T-cell (primary cell): ENCODE measurements at regions not wholly inside any gene's neighbourhood (a gene's known extent, or its start where the extent isn't known, plus 50 kb on each side); places are given as distances from the start of the nearest gene placed in this dataset.

Experiments
- ATAC-seq, 4 experiments: fragments of 200-7000 bp in 3 of 4; fragments of 150-1000 bp in 1 of 4; cut with Tn5 transposase; replicated peaks in 1 of 4; 1 replicate in 3 of 4; 2 replicates in 1 of 4; pipeline ENCODE4 v1.10.0; 2021; ENCODE audit warnings: moderate library complexity in 3 of 4, mild to moderate bottlenecking in 2 of 4, moderate number of reproducible peaks in 1 of 4
- CTCF ChIA-PET, 2 donors: fragments of 300-600 bp; sonication (Branson Sonifier 250); formaldehyde crosslinking; loops; one replicate each; lab custom pipeline; 2022; ENCODE audit warnings: antibody characterized with exemption in 2 of 2; lab: Charles Lee
- POLR2A ChIA-PET, 2 donors: fragments of 300-600 bp; sonication (Branson Sonifier 250); formaldehyde crosslinking; loops; one replicate each; lab custom pipeline; 2022; ENCODE audit warnings: antibody characterized with exemption in 2 of 2; lab: Charles Lee
- DNase-seq, 35 experiments: peaks; one replicate each; pipeline versions ENCODE4 v3.0.0 to v3.0.0-alpha.2; 2013 to 2023
- H3K27ac ChIP-seq: one replicate; pipeline ENCODE4 v1.5.1; 2013; ENCODE audit warnings: low read length
- H3K27me3 ChIP-seq, 2 experiments: replicated peaks in 1 of 2; 1 replicate in 1 of 2; 2 replicates in 1 of 2; pipeline versions ENCODE4 v1.6.1 to v1.7.0; 2013; ENCODE audit warnings: low read length in 1 of 2, mixed read lengths in 1 of 2; ENCODE audit not compliant: control insufficient read depth in 2 of 2, insufficient read depth in 2 of 2; ENCODE audit errors: extremely low read depth in 1 of 2
- H3K36me3 ChIP-seq, 2 donors: 1 replicate in 1 of 2; 2 replicates in 1 of 2; pipeline versions ENCODE4 v1.6.1 to v1.7.0; 2013; ENCODE audit warnings: low read length in 1 of 2; ENCODE audit not compliant: control insufficient read depth in 2 of 2, insufficient read depth in 1 of 2; ENCODE audit errors: extremely low read depth in 1 of 2
- H3K4me1 ChIP-seq, 2 experiments: 1 replicate in 1 of 2; 2 replicates in 1 of 2; pipeline versions ENCODE4 v1.6.1 to v1.7.0; 2013; ENCODE audit warnings: low read length in 2 of 2, mixed read lengths in 1 of 2; ENCODE audit not compliant: insufficient read depth in 2 of 2, control insufficient read depth in 1 of 2; ENCODE audit errors: extremely low read depth in 1 of 2
- H3K4me3 ChIP-seq, 2 donors: 1 replicate in 1 of 2; 2 replicates in 1 of 2; pipeline versions ENCODE4 v1.5.1 to v1.7.0; 2013; ENCODE audit warnings: mild to moderate bottlenecking in 2 of 2, low read length in 1 of 2, moderate library complexity in 1 of 2; ENCODE audit not compliant: control insufficient read depth in 1 of 2; ENCODE audit errors: extremely low read depth in 1 of 2
- H3K9me3 ChIP-seq: 2 replicates; pipeline ENCODE4 v1.7.0; 2013
- H3K27ac Mint-ChIP-seq, 2 donors: one replicate each; pipeline ENCODE4 v1.8.0; 2020 to 2021; ENCODE audit warnings: mild to moderate bottlenecking in 2 of 2, mixed read lengths in 2 of 2
- H3K27me3 Mint-ChIP-seq, 2 donors: one replicate each; pipeline ENCODE4 v1.8.0; 2021 to 2022; ENCODE audit warnings: mixed read lengths in 2 of 2
- H3K36me3 Mint-ChIP-seq: one replicate; pipeline ENCODE4 v1.8.0; 2021; ENCODE audit warnings: mixed read lengths
- H3K4me1 Mint-ChIP-seq, 3 donors: one replicate each; pipeline ENCODE4 v1.8.0; 2020 to 2022; ENCODE audit warnings: mixed read lengths in 3 of 3, mild to moderate bottlenecking in 1 of 3
- H3K4me3 Mint-ChIP-seq, 3 donors: one replicate each; pipeline ENCODE4 v1.8.0; 2020 to 2022; ENCODE audit warnings: mild to moderate bottlenecking in 3 of 3, mixed read lengths in 3 of 3, moderate library complexity in 3 of 3
- H3K9me3 Mint-ChIP-seq, 3 donors: one replicate each; pipeline ENCODE4 v1.8.0; 2020 to 2022; ENCODE audit warnings: mixed read lengths in 3 of 3
- WGBS: methylation state at CpG from one replicate; pipeline ENCODE4 v1.1.5; 2013; ENCODE audit warnings: missing lambda C conversion rate; ENCODE audit not compliant: insufficient coverage; 5-methylcytosine and 5-hydroxymethylcytosine counted together

DNA sequence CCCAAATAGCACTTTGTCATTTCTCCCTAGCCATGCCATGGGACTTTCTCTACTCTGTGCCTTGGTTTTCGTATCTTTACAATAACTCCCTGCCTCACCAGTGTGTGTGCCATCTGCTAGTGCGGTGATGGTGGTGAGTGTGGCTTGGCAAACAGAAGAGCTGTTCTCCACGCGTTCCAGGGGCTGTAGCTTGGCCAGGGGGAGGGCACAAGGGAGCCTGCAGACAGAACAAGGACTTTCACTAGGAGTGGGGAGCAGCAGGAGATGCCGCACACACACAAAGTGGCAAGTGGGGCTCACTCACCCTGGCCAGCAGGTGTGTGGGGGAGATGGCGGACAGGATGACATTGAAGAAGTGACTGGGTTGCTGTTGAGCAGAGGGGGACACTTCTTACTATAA is 196.9 kb downstream of the HAUS1 start:
- CTCF ChIA-PET, result no interaction called here
- Mint-ChIP-seq H3K36me3 (no peaks in the 10 kb centered on the region), H3K27ac (no peak overlapping the region)

DNA sequence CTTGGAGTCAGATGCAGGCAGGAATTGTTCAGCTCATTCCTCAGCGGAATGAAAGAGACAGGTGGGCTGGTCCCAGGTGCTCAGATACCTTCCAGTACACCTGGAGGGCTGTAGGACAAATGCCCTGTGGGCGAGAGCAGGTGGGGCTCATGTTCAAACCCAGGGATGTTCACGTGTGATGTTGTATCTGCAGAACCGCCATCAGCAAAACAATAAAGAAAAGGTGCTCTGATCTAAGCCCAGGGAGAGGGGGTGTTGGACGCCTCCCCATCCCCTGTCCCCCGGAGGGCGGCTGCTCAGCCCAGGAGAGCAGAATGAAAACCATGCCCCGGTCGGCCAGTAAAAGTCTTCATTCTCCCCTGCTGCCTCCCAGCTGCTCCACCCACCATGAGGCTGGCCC is 197.4 kb downstream of the HAUS1 start:
- WGBS, result 85% methylated on average over 8 of the region's 9 CpGs
- Histone ChIP-seq H3K9me3 (no peaks in the 10 kb centered on the region), H3K4me3 (no peak overlapping the region), H3K27me3 (peaks cover 0 to 23% of the 10 kb centered on the region in 2 experiments), H3K27ac (no peak overlapping the region), H3K4me1 (no peaks in the 10 kb centered on the region), H3K36me3 (no peaks in the 10 kb centered on the region)
- no peaks in the 10 kb centered on the region for H3K36me3 Mint-ChIP-seq
- H3K4me1 Mint-ChIP-seq, result peaks cover 5 to 11% (median 6%) of the 10 kb centered on the region in 3 donors
- no peak overlapping the region for H3K4me3 Mint-ChIP-seq
- no peak for DNase-seq
- peaks cover 4 to 13% of the 10 kb centered on the region in 2 donors for H3K27me3 Mint-ChIP-seq
- ChIA-PET POLR2A (no interaction called here), CTCF (interaction anchor here in 1 of 2 donors (0.5 kb wide), 1 partner anchor 44 kb away, joined by 3 read pairs; no protein-coding TSS in a partner anchor)
- H3K9me3 Mint-ChIP-seq, result peaks cover 4 to 5% (median 5%) of the 10 kb centered on the region in 3 donors
- ATAC-seq, result no peak
- H3K27ac Mint-ChIP-seq, result no peak overlapping the region

More for the DNA sequence above, 196.9 kb downstream of the HAUS1 start:
- Mint-ChIP-seq H3K4me1 (peaks cover 5 to 12% (median 6%) of the 10 kb centered on the region in 3 donors), H3K4me3 (no peak overlapping the region), H3K27me3 (peaks cover under 1 to 13% of the 10 kb centered on the region in 2 donors), H3K9me3 (peaks cover 0 to 1% (median under 1%) of the 10 kb centered on the region in 3 donors)
- DNase-seq (no peak), ATAC-seq (no peak)
- H3K9me3 ChIP-seq, result no peaks in the 10 kb centered on the region
- H3K4me3 ChIP-seq, result no peak overlapping the region
- H3K4me1 ChIP-seq, result no peaks in the 10 kb centered on the region
- no peak overlapping the region for H3K27ac ChIP-seq
- H3K27me3 ChIP-seq, result peaks cover 0 to 23% of the 10 kb centered on the region in 2 experiments
- H3K36me3 ChIP-seq, result no peaks in the 10 kb centered on the region
- WGBS, result 60% methylated on average over 3 of the region's 6 CpGs
- POLR2A ChIA-PET, result no interaction called here

DNA sequence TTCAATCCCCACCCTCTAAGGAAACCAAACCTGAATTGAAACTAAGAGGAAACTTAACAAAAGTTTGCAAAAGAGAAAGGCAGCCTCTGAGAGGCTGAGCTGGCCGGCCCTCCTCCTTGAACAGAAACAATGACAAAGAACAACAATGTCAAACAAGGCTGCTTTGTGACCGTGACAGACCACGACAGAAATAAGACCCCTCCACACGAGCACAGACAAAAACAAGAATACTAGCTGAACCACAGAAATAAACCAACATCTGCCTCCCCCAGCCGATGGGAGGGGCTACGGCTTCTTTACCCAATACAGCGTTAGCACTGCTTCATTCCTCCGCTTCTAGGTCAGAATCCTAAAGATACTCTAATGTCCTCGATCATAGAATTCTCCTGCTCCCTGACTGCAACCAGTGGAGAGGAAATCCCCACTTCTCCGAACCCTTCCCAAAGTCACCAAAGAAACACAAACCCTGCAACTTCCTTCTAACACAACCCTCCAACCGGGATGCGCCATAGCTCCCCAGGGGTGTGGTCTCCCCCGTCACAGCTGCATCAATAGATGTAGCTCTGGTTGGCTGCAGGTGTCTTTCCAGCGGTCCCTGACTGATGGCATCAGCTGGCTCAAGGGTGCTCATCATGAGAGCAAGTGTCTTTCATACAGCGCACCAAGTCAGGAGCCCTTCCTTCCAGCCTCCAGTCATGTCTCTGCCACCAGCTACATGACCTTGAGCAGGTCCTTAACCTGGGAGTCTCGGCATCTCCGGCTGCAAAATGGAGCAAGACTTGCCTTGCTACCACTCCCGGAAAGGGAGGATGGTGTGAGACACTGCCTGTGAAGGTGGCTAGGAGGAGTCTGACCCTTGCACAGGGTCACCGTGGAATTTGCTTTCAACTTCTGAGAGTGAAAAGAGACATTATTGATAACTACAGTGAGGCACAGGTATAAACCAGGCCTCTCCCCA is 198.6 kb downstream of the HAUS1 start:
- Histone ChIP-seq H3K4me1 (no peaks in the 10 kb centered on the region), H3K9me3 (no peaks in the 10 kb centered on the region), H3K36me3 (no peaks in the 10 kb centered on the region), H3K4me3 (no peak overlapping the region), H3K27ac (no peak overlapping the region), H3K27me3 (peaks cover 0 to 23% of the 10 kb centered on the region in 2 experiments)
- peaks cover 5 to 6% (median 6%) of the 10 kb centered on the region in 3 donors for H3K4me1 Mint-ChIP-seq
- H3K27me3 Mint-ChIP-seq, result peaks cover 4 to 13% of the 10 kb centered on the region in 2 donors
- no peak for ATAC-seq
- 78% methylated on average over 10 of the region's 19 CpGs for WGBS
- POLR2A ChIA-PET, result no interaction called here
- peak overlapping the region in 2 of 3 donors; percentile 22 to 57 for H3K4me3 Mint-ChIP-seq
- no peak for DNase-seq
- CTCF ChIA-PET, result no interaction called here
- no peaks in the 10 kb centered on the region for H3K36me3 Mint-ChIP-seq
- peaks cover 4 to 14% (median 5%) of the 10 kb centered on the region in 3 donors for H3K9me3 Mint-ChIP-seq
- no peak overlapping the region for H3K27ac Mint-ChIP-seq

DNA sequence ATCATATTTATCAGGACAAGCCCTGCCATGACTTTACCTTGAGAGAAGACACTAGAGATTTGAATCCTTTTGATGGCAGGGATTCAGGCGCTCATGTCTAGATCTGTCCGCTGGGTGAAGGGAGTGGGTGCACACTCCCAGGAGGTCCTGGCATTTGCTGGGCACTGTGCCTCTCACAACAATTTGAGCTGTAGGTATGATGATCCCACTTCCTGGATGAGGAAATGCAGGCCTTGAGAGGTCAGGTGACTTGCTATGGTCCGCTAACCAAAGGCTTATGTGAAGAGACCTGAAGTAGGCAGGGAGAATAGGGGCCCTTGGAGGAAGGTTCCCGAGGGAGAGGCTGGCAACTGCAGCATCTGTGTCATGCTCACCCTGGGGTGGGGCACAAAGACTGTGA is 206.1 kb downstream of the HAUS1 start:
- no peak overlapping the region for H3K4me3 ChIP-seq
- WGBS, result 95% methylated on average over 4 of the region's 4 CpGs
- H3K4me1 ChIP-seq, result no peaks in the 10 kb centered on the region
- H3K27me3 ChIP-seq, result peaks cover 0 to 6% of the 10 kb centered on the region in 2 experiments
- no peak overlapping the region for H3K27ac ChIP-seq
- DNase-seq (no peak), ATAC-seq (no peak)
- Mint-ChIP-seq H3K36me3 (no peaks in the 10 kb centered on the region), H3K27ac (no peak overlapping the region), H3K27me3 (peaks cover 2 to 4% of the 10 kb centered on the region in 2 donors), H3K4me3 (no peak overlapping the region), H3K4me1 (no peaks in the 10 kb centered on the region), H3K9me3 (peaks cover 4 to 14% (median 5%) of the 10 kb centered on the region in 3 donors)
- H3K9me3 ChIP-seq, result no peaks in the 10 kb centered on the region
- CTCF ChIA-PET, result no interaction called here
- POLR2A ChIA-PET, result no interaction called here
- no peaks in the 10 kb centered on the region for H3K36me3 ChIP-seq

DNA sequence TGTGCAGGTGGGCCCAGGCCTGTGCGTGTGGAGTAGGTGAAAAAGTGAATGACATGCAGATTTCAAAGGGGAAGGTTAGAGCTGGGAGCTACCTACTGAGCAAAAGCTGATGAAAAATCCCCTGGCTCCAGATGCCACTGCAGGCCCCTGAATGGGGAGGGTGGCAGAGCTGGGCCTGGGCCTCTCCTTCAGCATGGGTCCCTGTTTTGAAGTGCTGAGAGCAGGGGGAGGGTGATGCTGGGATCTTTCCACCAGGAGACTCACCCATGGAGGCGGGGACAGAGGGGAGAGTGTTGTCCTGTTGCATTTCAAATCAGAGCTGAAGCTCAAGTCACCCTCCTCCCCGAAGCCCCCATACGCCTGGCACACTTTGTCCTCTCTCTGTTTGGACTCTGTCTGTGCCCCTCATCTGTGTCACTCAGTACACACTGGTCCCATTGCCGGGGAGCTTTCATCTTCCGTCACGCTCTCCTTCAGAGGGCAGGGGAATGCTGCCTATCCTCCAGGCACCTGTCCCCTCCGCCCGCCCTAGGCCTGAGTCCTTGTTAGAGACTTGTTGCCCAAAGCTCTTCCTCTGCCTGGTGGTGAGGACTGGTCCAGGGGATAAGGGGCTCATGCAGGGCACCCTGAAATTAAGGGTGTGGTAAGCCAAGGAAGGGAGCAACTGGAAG is 206.6 kb downstream of the HAUS1 start:
- no peak overlapping the region for H3K4me3 Mint-ChIP-seq
- ChIA-PET CTCF (no interaction called here), POLR2A (no interaction called here)
- no peaks in the 10 kb centered on the region for H3K4me1 Mint-ChIP-seq
- peaks cover 3 to 14% (median 4%) of the 10 kb centered on the region in 3 donors for H3K9me3 Mint-ChIP-seq
- H3K36me3 ChIP-seq, result no peaks in the 10 kb centered on the region
- ATAC-seq (no peak), DNase-seq (no peak)
- H3K27me3 Mint-ChIP-seq, result peaks cover 2 to 4% of the 10 kb centered on the region in 2 donors
- no peaks in the 10 kb centered on the region for H3K4me1 ChIP-seq
- H3K36me3 Mint-ChIP-seq, result no peaks in the 10 kb centered on the region
- 81% methylated on average over 4 of the region's 9 CpGs for WGBS
- H3K9me3 ChIP-seq, result no peaks in the 10 kb centered on the region
- H3K27ac Mint-ChIP-seq, result no peak overlapping the region
- no peak overlapping the region for H3K27ac ChIP-seq
- peaks cover 0 to 6% of the 10 kb centered on the region in 2 experiments for H3K27me3 ChIP-seq
- H3K4me3 ChIP-seq, result no peak overlapping the region

DNA sequence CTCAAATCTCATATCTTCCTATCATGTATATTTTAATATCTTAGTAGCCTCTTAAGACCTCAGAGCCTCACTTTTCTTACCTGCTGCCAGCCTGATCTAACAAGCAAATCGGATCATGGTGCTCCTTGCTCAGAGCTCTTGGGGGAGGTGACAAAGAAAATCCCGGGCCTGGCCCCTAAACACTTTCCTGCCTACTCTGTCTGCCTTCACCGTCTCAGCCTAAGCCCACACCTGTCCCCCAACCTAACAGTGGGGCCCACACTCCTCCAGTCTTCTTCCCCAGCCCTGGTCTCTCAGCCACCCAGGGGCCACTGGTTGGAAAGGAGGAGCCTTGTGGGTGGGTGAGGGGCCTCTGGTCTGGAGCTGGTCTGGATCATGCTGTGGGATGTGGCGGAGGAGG is 207.3 kb downstream of the HAUS1 start:
- Histone ChIP-seq H3K27ac (no peak overlapping the region), H3K9me3 (no peaks in the 10 kb centered on the region), H3K36me3 (no peaks in the 10 kb centered on the region), H3K4me3 (no peak overlapping the region), H3K27me3 (peaks cover 0 to 6% of the 10 kb centered on the region in 2 experiments), H3K4me1 (no peaks in the 10 kb centered on the region)
- H3K9me3 Mint-ChIP-seq, result peaks cover 0 to 9% (median under 1%) of the 10 kb centered on the region in 3 donors
- ATAC-seq, result no peak
- no peak overlapping the region for H3K4me3 Mint-ChIP-seq
- H3K27me3 Mint-ChIP-seq, result peaks cover 0 to 2% of the 10 kb centered on the region in 2 donors
- no peaks in the 10 kb centered on the region for H3K36me3 Mint-ChIP-seq
- DNase-seq, result no peak
- POLR2A ChIA-PET, result no interaction called here
- H3K27ac Mint-ChIP-seq, result no peak overlapping the region
- CTCF ChIA-PET, result no interaction called here
- no peaks in the 10 kb centered on the region for H3K4me1 Mint-ChIP-seq
- WGBS, result 89% methylated on average over 1 of the region's 4 CpGs
